Left forelimb (tissue), 1 donor: ENCODE measurements at regions not wholly inside any gene's neighbourhood (a gene's known extent, or its start where the extent isn't known, plus 50 kb on each side); places are given as distances from the start of the nearest gene placed in this dataset.
"Not testable (repeated sequence)": the region's sequence is repeated elsewhere in the genome, so short reads cannot be mapped to it uniquely, and the experiment has no call there.

ENCODE experiments used
- DNase-seq: peaks from one replicate; pipeline ENCODE4 v3.0.0-alpha.2; 2018; ENCODE audit warnings: low spot score

DNA sequence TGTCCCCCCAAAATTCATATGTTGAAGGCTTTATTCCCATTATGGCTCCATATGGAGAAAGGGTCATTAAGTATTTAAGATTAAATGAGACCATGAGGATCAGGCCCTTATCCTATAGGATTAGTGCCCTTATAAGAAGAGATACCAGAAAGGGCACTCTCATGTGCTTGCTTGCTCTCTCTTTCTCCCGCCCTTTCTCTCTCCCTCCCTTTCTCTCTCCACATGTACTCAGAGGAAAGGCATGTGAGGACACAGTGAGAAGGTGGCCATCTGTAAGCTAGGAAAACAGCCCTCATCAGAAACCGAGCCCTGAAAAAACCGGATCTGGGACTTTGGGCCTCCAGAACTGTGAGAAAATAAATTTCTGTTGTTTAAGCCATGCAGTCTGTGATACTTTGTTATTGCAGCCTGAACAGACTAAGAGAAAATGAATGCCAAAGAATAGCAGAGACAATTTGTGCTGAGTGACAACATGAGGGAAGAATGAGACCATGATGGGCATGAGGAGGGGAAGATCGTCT lies 300.0 kb upstream of the SLC39A10 start:
- DNase-seq: no peak

DNA sequence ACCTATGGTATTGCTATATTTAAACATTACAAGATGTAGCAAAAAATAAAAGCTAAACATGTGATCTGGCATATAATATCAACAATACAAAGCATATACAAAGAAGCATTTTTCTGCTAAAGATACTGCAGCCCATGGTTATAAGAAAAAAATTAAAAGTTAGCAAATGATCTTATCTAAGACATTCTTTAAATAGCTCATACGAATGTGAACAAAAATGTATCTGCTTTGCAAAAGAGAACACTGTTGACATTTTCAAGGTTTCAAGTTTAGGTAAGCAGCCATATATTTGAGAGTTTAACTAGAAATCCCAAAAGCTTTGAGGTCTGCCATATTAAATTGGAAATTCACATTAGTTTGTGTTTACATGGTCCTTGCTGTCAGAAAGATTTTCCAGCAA lies 301.0 kb upstream of the SLC39A10 start:
- no peak for DNase-seq

DNA sequence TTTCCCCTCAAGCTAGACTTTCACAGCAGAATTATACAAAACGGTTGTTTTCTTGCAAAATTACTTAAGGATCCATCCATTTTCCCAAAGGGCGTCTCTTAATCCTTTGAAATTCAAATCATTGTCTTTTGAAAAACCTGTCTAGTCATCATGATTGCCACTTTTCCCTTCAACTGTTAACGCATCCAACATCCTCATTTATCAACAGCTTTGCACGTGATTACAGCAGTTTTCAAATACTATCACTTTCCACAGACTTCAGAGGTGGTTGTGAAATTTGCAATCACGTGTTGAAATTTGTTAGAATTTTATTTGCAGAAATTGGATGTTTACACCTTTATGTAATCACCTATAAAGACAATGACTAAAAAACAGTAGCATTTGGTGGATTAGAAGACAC lies 304.4 kb upstream of the SLC39A10 start:
- DNase-seq: no peak

DNA sequence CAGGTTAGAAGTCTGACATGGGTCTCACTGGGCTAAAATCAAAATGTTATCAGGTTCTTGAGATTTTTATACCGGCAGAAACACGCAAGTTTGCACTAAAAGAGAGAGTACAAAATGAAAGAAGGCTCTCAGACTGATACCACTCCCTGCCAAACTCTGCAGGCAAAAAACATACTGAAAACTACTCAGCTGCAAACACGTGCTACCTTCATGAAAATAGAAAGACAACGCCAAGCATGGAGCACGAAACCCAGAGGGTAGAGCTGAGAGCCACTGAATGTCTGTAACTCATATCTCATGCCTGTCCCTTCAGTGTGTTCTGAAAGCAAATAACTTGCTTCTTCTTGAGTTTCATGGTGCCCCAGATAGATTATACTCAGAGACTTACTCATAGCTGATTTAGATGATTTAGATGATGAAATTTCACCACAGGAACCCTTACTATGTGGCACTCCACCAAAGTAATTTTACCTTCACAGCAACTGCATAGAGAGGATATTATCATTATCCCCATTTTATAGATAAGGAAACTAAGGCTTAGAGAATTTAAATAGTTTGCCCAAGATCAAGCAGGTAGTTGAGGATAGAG lies 313.0 kb upstream of the SLC39A10 start:
- DNase-seq: no peak

DNA sequence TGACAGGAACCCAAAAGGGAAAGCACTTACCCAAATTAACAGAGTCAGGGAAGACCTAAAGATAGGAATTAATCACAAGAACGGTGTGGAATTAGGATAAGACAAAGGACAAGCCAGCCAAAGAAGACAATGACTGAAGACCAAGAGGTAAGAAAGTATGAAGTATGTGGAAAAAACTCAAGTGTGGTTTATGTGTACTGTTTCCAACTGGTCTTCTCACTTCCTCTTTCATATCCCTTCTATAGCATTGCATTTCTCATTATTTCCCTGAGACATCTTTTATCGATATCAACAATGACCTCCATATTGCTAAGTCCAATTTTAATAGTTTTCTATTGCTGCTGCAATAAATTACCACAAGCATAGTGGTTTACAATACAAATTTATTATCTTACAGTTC lies 313.5 kb upstream of the SLC39A10 start:
- no peak for DNase-seq

DNA sequence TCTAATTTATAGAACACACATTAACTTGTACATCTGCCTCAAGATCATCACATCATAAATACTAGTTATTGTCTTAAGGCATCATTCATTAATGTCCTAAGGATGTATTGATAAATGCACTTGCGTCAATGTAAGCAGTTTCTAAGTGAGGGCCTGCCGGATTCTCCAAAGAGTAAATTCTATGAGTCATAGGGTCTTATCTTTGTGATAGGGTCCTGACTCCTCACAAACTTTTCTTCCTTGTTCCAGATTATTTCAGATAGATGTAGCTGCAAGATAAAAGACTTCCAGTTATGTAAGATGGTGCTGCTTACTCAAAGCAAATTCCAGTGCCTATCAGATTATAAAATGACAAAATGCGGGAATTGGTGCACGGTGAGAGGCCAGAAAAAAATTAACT lies 315.0 kb upstream of the SLC39A10 start:
- no peak for DNase-seq

DNA sequence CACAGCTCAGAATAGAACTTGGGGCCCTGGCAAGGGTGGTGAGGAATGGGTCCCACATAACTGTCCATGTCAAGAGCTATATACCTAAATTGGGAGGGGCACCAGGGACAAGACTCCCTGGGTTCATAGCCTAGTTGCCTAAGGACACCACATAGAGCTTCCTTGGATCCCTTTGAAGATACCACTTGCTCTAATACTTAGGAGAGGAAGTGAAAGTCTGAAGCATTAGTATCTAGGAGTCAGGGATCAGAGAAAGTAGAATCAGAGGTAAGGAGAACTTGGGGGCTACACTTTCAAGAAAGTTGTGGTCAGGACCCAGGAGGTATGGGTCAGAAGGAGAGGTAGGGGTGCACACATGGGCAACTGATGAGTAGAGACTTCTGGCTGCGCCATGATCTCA lies 318.2 kb upstream of the SLC39A10 start:
- no peak for DNase-seq

DNA sequence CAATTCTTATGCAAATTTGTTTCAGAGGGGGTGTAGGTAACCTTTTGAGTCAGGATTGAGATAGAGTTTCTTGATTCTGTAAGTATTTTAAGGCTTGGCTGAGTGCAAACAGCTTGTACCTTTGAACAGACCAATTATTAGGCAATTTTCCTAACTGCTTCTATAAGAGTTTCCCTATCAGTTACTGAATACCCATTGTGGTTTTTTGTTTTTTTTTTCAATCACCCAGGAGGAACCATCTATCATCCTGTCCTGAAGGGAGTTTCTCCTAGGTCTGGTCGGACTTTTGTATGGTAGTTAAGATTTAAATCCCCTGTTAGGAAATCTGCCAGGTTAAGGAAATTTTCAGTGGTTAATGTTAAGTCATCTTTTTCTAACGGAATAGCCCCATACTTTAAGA lies 319.4 kb upstream of the SLC39A10 start:
- no peak for DNase-seq

DNA sequence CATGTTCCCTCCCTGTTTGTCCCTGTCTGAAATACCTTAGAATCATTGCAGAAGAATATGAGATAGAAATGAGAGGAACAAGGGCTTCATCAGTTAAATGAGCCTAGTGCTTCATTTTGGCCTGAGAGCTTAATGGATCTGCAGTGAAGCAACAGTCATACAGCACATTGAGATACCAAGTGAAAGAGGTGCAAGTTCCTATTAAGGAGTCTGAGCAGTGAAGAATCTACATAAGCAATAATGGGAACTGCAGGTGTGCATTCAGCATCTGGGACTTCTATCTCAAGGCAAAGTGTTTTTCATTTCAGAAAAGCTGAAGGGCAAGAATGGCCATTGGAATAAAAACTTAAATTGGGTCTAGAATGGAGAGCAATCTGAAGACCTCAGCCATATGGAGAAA lies 323.2 kb upstream of the SLC39A10 start:
- DNase-seq: no peak

DNA sequence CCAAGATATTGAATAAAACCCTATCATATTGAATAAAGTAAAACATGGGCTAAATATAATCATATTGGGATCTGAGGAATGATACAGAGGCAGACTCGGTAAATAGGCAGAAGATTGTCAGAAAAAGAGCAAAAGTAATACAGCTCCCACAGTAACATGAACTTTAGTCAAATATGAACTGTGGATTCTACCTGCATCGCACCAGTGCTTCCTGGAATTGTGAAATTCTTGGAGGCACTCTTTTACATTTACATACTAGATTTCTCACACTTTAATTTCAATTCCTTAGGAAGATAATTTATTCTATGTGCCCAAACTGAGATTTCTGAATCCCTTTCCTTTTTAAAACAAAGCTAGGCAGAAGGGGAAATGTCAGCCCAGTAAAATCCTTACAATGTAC lies 325.1 kb upstream of the SLC39A10 start:
- no peak for DNase-seq

DNA sequence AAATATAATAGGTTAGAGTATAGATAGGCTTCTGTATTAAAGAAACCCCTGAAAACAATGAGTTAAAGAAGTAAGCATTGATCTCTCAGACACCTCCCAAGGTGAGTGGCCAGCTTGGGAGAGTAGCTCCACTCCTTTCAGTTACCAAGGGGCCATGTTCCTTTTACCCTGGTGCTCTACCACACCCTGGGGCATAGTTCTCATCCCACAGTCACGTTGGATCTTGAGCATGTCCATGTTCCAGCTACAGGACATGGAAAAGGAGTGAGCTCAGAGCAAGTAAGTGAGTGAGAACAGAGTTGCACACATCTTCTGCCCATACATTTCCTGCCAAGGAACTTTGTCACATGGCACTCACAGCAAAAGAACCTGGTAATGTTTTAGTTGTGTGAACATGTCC lies 325.9 kb upstream of the SLC39A10 start:
- no peak for DNase-seq

DNA sequence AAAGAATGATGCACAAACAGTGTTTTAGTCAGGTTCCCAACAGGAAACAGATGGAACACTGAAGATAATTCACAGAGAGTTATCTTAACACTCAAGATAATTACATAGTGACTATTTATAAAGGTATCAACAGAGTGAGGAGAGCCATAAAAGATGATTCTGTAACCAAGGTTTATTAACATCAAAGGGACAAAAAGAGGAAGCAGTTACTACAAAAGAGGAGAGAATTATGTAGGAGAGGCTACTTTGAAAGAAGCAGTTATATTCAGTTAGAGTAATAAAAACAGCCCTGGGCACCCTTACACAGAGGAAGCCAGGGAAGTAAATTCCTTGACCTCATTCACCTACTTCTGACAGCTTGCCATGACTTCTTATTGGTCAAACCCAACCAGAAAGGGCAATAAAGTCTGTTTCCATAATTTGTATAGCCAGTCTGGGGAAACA lies 326.5 kb upstream of the SLC39A10 start:
- DNase-seq: no peak

DNA sequence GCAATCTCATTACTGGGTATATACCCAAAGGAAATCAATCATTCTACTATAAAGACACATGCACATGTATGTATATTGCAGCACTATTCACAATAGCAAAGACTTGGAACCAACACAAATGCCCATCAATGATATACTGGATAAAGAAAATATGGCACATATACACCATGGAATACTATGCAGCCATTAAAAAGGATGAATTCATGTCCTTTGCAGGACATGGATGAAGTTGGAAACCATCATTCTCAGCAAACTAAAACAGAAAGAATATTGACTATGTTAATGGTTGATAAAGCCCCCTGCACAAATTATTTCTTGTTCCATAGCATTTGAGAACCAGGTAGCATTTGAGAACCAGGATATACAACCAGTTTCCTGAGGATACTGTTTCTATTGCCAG lies 327.2 kb upstream of the SLC39A10 start:
- not testable (repeated sequence) for DNase-seq

DNA sequence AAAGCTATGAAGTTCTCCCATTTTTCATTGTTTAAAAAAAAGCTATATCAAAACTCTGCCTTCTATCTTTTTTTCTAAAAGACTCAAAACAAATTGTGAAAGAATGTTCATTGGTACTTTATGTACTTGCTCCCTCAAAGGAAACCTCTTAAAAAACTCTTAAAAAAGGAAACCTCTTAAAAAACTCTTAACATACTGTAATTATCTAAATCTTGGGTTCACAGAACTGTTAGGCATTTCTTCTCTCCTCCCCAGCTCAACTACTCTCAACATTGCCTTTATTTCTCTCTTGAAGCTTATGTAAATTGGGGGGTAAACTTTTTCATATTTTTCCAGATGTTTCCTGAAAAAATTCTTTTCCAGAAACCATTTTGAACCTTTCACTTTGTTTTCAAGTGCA lies 330.5 kb upstream of the SLC39A10 start:
- no peak for DNase-seq

DNA sequence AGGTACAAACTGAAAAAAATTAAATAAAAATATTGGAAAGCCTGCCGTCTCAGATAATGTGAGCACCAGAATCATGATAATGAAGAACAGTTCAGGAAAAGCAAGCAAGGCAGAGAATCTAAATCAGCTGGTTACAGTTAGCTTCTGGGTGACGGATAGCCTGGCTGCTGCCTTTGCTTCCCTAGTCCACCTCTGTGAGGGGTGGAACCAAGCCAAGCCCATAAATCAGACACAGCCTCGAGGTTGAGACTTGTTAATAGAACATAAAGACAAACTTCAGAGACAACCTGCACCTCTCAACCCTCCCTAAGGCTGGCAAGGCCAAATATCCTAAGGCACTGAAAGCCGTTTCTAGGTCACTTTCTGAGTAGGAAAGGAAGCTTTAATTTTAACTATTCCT lies 334.7 kb upstream of the SLC39A10 start:
- no peak for DNase-seq

DNA sequence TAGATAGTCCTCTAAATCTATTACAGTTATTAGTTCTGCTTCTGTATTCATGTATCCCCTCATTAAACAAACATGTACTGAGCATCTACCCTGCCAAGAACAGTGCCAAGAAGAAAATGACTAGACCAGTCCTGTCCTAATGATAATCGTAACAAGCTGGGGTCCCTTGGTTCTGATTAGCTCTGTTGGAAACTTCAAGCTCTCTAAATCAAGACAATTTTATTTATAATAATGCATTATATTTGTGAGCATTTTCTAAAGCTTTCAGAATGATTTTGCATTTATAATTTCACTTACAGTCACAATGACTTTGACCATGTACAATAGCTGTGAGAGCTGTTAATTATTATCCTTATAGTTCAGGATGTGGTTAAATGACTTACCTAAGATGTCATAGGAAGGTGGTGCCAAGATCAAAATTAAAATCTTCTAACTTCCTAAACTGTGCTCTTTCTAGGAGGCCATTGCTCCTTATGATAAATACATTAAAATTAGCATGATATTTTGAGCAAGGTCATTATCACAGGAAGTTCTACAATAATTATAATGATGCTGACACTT lies 336.5 kb upstream of the SLC39A10 start:
- no peak for DNase-seq

DNA sequence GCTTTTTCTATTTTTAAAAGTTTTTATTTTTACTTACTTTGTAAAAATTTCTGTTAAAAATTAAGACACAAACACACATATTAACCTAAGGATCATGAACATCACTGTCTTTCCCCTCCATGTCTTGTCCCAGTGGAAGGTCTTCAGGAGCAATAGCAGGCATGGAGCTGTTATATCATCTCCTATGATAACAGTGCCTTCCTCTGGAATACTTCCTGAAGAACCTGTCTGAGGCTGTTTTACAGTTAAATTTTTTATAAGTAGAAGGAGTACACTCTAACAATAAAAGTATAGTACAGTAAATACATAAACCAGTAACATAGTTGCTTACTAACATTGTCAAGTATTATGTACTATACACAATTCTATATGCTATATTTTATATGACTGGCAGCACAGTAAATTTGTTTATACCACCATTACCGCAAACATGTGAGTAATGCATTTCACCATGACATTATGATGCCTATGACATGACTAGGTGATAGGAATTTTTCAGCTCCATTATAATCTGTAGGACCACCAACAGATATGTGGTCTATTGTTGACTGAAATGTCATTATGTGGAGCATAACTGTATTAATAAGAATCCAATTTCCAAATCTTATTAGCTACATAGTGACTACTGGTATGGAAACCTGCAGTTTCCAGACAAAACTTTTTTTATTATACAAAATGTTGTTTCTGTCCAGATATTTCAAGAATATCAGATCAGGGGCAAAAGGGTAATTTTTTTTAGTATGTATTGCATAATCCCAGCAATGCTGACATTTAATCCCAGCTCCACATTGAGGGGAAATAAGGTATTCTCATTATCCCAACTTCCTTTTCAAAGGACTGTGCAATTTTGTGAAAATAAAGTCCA lies 337.2 kb upstream of the SLC39A10 start:
- DNase-seq: no peak

DNA sequence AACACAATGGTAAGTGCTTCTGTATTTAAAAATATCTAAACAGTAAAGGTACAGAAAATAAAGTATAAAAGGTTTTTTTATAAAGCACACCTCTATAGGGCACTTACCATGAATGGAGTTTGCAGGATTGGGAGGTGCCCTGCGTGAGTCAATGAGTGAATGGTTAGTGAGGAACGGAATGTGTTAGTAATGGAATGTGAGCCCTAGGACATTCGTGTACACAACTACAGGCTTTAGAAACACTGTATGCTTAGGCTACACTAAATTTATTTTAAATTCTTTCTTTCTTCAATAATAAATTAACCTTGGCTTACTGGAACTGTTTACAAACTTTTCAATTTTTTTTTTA lies 337.9 kb upstream of the SLC39A10 start:
- DNase-seq: no peak

DNA sequence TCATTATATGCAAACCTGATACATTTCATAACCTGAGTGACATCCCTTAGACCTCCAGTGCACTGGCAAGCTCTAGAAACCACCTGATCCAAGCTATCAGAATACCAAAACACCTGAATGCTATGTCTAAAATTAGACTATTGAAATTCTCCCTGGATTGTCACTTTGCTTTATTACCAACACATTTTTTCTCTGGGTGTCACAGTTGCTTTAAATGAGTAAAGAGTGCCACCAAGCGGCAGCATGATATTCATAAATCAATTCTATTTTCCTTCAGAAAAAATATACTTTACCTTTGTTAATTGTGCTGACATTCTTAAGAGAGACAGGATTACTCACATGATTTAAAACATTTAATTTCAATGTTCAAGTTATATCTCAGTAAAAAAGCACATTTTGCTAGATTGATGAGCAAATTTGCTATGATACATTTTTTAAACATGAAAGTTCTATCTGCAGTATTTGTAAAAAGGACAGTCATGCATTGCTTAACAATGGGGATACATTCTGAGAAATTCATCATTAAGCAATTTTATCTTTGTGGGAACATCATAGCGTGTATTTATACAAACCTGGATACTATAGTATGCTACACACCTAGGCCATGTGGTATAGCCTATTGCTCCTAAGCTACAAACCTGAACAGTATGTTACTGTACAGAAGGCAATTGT lies 338.4 kb upstream of the SLC39A10 start:
- no peak for DNase-seq

DNA sequence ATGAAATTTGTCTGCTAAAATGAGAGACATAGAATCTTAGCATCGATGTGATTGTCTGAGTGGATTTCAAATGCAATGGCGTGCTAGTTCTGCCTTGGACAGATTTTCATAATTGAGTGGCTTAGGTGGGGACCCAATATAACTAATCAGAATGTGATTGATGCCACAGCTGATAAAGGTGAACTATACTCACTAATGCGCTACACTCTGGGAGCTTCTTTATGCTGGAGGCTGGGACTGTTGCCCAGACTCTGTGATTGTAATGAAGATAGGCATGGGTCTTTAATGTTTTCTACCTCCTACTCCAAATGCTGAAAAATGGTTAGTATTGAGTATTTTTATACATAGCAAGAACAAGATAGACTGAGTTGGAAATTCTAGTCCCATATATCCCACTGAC lies 339.5 kb upstream of the SLC39A10 start:
- DNase-seq: no peak

DNA sequence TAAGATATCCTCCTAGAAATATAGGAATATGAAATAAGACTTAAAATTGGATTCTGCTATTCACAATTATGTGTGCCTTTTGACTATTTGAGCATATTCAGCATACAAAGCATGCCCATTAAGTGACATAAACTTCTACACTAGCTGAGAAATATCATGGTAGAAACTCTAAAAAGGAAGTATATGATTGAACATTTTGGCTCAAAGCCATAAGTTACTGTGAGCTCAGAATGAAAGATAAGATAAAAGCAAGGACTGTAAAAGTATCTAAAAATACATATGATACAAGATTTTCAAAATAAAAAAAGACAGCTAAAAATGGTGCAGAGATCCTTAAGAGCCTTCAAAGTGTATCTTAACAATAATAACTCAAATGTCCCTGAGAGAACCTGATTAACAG lies 340.5 kb upstream of the SLC39A10 start:
- no peak for DNase-seq

DNA sequence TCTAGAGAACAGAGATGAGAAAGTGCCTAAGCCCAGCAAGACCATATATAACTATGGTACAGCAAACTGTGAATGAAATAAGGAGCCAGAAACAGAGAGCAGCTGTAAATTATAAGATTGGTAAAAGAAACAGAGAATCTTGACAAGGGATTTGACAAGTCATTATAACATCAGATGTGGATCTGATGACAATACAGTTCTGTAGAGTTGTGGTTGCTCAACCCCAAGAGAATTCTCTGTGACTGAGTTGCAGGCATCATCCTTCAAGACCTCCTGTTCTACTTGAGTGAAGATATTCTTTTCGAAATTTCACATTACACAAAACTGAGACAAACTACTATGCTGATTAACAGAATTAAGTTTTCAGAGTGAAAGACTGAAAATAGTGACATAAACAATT lies 343.1 kb upstream of the SLC39A10 start:
- DNase-seq: no peak

DNA sequence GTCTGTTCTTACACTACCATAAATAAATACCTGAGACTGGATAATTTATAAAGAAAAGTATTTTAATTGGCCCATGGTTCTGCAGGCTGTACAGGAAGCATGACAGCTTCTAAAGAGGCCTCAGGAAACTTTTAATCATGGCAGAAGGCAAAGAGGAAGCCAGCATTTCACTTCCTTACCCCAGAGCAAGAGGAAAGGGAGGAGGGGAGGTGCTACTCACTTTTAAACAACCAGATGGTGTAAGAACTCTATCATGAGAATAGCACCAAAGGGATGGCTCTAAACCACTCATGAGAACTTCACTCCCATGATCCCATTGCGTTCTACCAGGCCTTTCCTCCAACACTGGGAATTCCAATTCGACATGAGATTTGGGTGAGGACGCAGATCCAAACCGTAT lies 344.4 kb upstream of the SLC39A10 start:
- DNase-seq: no peak
